ENCODE measurements at regions not wholly inside any gene's neighbourhood (a gene's known extent, or its start where the extent isn't known, plus 50 kb on each side); places are given as distances from the start of the nearest gene placed in this dataset.

- Histone ChIP-seq H2AFZ (ENCODE audit: low read length) (no peak overlapping the region), H3K27me3 (ENCODE audit: control insufficient read depth in 1 of 2, insufficient read depth in 2 of 2, low read length in 2 of 2) (peaks cover 0 to 27% of the 10 kb centered on the region in 2 experiments; a peak in 4 of 5 replicates), H3K9me3 (ENCODE audit: low read length) (no peaks in the 10 kb centered on the region), H3K4me2 (ENCODE audit: low read depth, low read length) (no peak overlapping the region), H3K4me1 (ENCODE audit: insufficient read depth, low read length) (no peaks in the 10 kb centered on the region), H3K27ac (ENCODE audit: extremely low read length, insufficient read depth, low read length) (no peak overlapping the region), H4K20me1 (ENCODE audit: insufficient read depth, low read length) (no peaks in the 10 kb centered on the region), H3K4me3 (replicated peaks in 1 of 3; ENCODE audit: insufficient read depth in 1 of 3, low read depth in 2 of 3, low read length in 3 of 3) (no peak overlapping the region), H3K9ac (ENCODE audit: insufficient read depth, low read depth, low read length) (no peak overlapping the region), H3K79me2 (ENCODE audit: insufficient read depth, low read length) (no peaks in the 10 kb centered on the region), H3K36me3 (replicated peaks in 1 of 2; ENCODE audit: control insufficient read depth in 1 of 2, insufficient read depth in 2 of 2, low read length in 2 of 2) (no peaks in the 10 kb centered on the region)
- FAIRE-seq (no peak), DNase-seq (ENCODE audit: low spot score) (no peak), ATAC-seq (no peak)
- intact Hi-C loops (cut with micrococcal nuclease; ENCODE audit: unreplicated experiment) (no loop called here), in situ Hi-C loops (cut with HindIII; ENCODE audit: extremely low pct_ligation_motif_present, low pct_unique_long_range_greater_than_20kb) (no loop called here)
- POLR2A ChIA-PET = no interaction called here
- no TSS peak for BruUV-seq (replicated peaks)
- CTCF ChIA-PET (ENCODE audit: low intra/inter-chr PET ratio, low total read pairs) = no interaction called here
- WGBS (ENCODE audit: low lambda C conversion rate) = 11% methylated on average over 10 of the region's 10 CpGs
- TF ChIP-seq ZFX (CRISPR knock-in tag; IDR thresholded peaks at IDR 0.05; ENCODE audit: low read depth) (no peak), KLF15 (CRISPR knock-in tag; IDR thresholded peaks at IDR 0.05; ENCODE audit: borderline replicate concordance) (no peak), ZNF136 (CRISPR knock-in tag; IDR thresholded peaks at IDR 0.05; ENCODE audit: low read depth) (no peak), USF2 (IDR thresholded peaks at IDR 0.05; ENCODE audit: low read depth, low read length) (no peak), USF2 (CRISPR knock-in tag; IDR thresholded peaks at IDR 0.05; ENCODE audit: borderline replicate concordance) (no peak), STAG1 (CRISPR knock-in tag; IDR thresholded peaks at IDR 0.05) (no peak), UBTF (CRISPR knock-in tag; IDR thresholded peaks at IDR 0.05) (no peak), MTA1 (CRISPR knock-in tag; IDR thresholded peaks at IDR 0.05; ENCODE audit: borderline replicate concordance) (no peak), SP2 (CRISPR knock-in tag; IDR thresholded peaks at IDR 0.05) (no peak), SNAI1 (CRISPR knock-in tag; IDR thresholded peaks at IDR 0.05; ENCODE audit: borderline replicate concordance) (no peak), TGIF2 (CRISPR knock-in tag; IDR thresholded peaks at IDR 0.05) (no peak), MAFK (conservative IDR thresholded peaks at IDR 0.05 in 1 of 2, IDR thresholded peaks at IDR 0.05 in 1 of 2; ENCODE audit: low read length in 2 of 2) (no peak), ZFP36L2 (CRISPR knock-in tag; IDR thresholded peaks at IDR 0.05) (no peak), GTF2F1 (IDR thresholded peaks at IDR 0.05; ENCODE audit: low read length) (no peak), SP140L (CRISPR knock-in tag; IDR thresholded peaks at IDR 0.05; ENCODE audit: borderline replicate concordance) (no peak)
Observed at GRCh38 chr10:129174232-129175014, 292.6 kb upstream of the MGMT start.

All from HepG2 (cell line).